DOHH2 (cell line): ENCODE measurements at regions not wholly inside any gene's neighbourhood (a gene's known extent, or its start where the extent isn't known, plus 50 kb on each side); places are given as distances from the start of the nearest gene placed in this dataset.

ENCODE experiments used
- EZH2phosphoT487 ChIP-seq: fragments of 200-600 bp; sonication (generic); IDR thresholded peaks from 2 replicates; pipeline ENCODE4 v1.6.1; 2017; ENCODE audit warnings: borderline replicate concordance, mild to moderate bottlenecking, antibody characterized with exemption, low read length, moderate library complexity, mixed read lengths
- TF ChIP-seq, protein P1 (sequence below): fragments of 200-600 bp; sonication (generic); IDR thresholded peaks from one replicate; pipeline ENCODE4 v1.5.1; 2014; ENCODE audit warnings: antibody characterized with exemption, mild to moderate bottlenecking, low read depth, low read length; ENCODE audit not compliant: poor library complexity, severe bottlenecking

DNA sequence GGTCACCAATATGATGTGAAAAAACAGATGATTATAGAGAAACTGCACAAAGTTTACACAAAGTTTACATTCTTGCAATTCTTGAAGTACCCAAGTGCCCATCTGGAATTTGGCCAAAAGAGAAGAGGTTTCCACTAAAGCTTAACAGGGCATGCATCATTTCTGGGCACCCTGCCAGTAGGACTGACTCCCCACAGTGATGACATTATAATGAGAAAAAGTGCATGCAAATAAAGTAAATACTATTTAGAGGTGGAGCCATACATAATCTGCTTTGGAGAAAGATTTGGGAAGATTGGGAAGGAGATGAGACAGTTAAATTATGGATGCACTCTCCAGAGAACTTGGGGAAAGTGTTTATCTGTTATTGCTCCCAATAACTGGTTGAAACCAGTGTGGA lies 93.7 kb upstream of the TRPC3 start:
- TF ChIP-seq, protein P1, sequence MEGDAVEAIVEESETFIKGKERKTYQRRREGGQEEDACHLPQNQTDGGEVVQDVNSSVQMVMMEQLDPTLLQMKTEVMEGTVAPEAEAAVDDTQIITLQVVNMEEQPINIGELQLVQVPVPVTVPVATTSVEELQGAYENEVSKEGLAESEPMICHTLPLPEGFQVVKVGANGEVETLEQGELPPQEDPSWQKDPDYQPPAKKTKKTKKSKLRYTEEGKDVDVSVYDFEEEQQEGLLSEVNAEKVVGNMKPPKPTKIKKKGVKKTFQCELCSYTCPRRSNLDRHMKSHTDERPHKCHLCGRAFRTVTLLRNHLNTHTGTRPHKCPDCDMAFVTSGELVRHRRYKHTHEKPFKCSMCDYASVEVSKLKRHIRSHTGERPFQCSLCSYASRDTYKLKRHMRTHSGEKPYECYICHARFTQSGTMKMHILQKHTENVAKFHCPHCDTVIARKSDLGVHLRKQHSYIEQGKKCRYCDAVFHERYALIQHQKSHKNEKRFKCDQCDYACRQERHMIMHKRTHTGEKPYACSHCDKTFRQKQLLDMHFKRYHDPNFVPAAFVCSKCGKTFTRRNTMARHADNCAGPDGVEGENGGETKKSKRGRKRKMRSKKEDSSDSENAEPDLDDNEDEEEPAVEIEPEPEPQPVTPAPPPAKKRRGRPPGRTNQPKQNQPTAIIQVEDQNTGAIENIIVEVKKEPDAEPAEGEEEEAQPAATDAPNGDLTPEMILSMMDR, result no peak
- TF ChIP-seq EZH2phosphoT487, result no peak
